ENCODE measurements at regions not wholly inside any gene's neighbourhood (a gene's known extent, or its start where the extent isn't known, plus 50 kb on each side); places are given as distances from the start of the nearest gene placed in this dataset.
"Not testable (repeated sequence)": the region's sequence is repeated elsewhere in the genome, so short reads cannot be mapped to it uniquely, and the experiment has no call there.

DNA sequence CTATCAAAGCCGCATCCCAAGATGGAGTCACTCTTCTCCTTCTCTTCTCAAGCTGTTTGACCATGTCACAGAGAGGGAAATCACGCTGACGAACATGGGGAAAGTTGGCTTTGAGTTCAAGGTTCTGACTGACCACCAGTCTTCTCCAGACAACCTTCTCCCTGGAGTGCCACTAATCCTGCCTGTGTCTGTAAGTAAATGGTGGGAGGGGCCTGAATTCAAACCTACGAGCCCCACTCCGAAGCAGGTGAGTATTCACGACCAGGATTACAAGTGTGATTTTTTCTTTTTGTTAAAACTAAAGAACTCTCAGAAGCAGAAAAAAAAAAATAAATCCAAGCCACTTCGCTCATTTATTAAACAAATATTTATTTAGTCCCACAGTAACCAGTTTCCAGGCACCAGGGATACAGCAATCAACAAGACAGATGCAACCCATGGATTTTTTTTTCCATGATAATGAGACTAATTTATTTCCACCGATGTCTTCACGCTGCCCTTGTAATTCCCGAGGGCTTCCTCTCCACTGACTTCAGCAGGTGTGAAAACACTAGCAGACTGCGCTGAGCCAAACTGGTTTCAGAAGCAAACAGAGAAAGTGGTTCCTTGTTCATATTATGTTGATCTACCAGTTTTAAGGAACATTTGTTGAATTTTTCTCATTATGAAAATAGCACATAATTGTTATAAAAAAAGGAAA, 206.0 kb upstream of the NBPF12 start:
- TF ChIP-seq CTCF (IDR thresholded peaks at IDR 0.05; ENCODE audit: poor library complexity); EZH2 (IDR thresholded peaks at IDR 0.05; ENCODE audit: borderline replicate concordance); EZH2phosphoT487 (IDR thresholded peaks at IDR 0.05; ENCODE audit: low read depth, severe bottlenecking, unreplicated experiment): not testable (repeated sequence)

Data from hepatocyte (in vitro differentiated cells).